Pancreas (tissue), 10 donors: ENCODE measurements at regions not wholly inside any gene's neighbourhood (a gene's known extent, or its start where the extent isn't known, plus 50 kb on each side); places are given as distances from the start of the nearest gene placed in this dataset.

Experiments used
- ATAC-seq, 4 donors: fragments of 200-7000 bp; cut with Tn5 transposase; one replicate each; pipeline versions ENCODE4 v1.8.0 to v1.9.1; 2020; ENCODE audit warnings: mild to moderate bottlenecking in 4 of 4, moderate library complexity in 4 of 4
- DNase-seq, 6 donors: peaks; one replicate each; pipeline ENCODE4 v3.0.0-alpha.2; 2020
- FAIRE-seq: peaks from 2 replicates; lab custom pipeline; 2012; peaks lifted over from hg19 to GRCh38; lab: Jason Lieb, UNC
- H3K27ac ChIP-seq, 4 donors: fragments of 200-600 bp; sonication (generic); 1 replicate in 3 of 4; 2 replicates in 1 of 4; pipeline versions ENCODE4 v1.5.0 to v1.8.0; 2020
- H3K27me3 ChIP-seq, 4 donors: fragments of 200-600 bp; one replicate each; pipeline ENCODE4 v1.8.0; 2021
- H3K36me3 ChIP-seq, 3 donors: fragments of 200-600 bp; sonication (generic) in 1 of 3; one replicate each; pipeline versions ENCODE4 v1.5.0 to v1.8.0; 2020 to 2021
- H3K4me1 ChIP-seq, 3 donors: fragments of 200-600 bp; one replicate each; pipeline ENCODE4 v1.8.0; 2021
- H3K4me3 ChIP-seq, 4 donors: fragments of 200-600 bp; sonication (generic) in 2 of 4; one replicate each; pipeline versions ENCODE4 v1.5.0 to v1.8.0; 2020 to 2021
- H3K9me3 ChIP-seq, 4 donors: fragments of 200-600 bp; one replicate each; pipeline ENCODE4 v1.8.0; 2021
- WGBS, 2 donors: extraction: QIAGEN DNeasy Blood & Tissue Kit; methylation state at CpG; one replicate each; pipeline ENCODE4 v1.1.7; 2013; 5-methylcytosine and 5-hydroxymethylcytosine counted together
- intact Hi-C, 3 donors: fragments of 100-400 bp; cut with DNase I; formaldehyde crosslinking; loops; one replicate each; pipeline versions ENCODE4 v1.11.1 to v1.14.2; 2022
- TF ChIP-seq, protein P1 (sequence below), 4 donors: fragments of 200-600 bp; sonication (generic) in 3 of 4; IDR thresholded peaks; one replicate each; pipeline versions ENCODE4 v1.5.0 to v1.8.0; 2021; ENCODE audit warnings: antibody characterized with exemption in 4 of 4
- donor health status: healthy with polysubstance abuse.
- donor health status: DM: no; HTN: no; CAD: no; lungs with moderate emphysema.
- donor health status: DM: no; HTN: no; CAD: no.
- donor health status: control.
- donor health status: control.
- donor health status: Bipolar disorder and iron deficiency.
- donor health status: DM: yes; HTN: yes; CAD: no.
- donor health status: DM: no; HTN: no; CAD: no.
- donor health status: DM: no; HTN: no; CAD: no.
- donor health status: DM: yes; HTN: yes; CAD: no.

DNA sequence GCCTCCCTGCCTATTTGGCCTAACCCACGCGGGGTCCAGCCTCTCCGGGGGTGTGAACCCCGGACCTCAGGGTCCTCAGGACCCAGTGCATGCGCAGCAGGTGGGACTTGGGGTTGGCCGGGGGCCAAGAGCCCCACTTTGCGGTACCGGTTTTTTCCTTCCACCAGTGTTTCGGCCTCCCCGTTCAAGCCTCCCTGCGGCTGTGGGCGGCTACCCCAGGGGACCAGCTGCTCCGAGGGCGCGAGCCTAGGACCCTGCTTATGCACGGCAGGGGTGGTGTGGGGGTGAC, 327.3 kb downstream of the ALG10 start:
- Histone ChIP-seq H3K27me3 (no peaks in the 10 kb centered on the region), H3K9me3 (no peaks in the 10 kb centered on the region), H3K27ac (no peak overlapping the region), H3K4me3 (no peak overlapping the region), H3K4me1 (no peaks in the 10 kb centered on the region), H3K36me3 (no peaks in the 10 kb centered on the region)
- intact Hi-C loops: no loop called here
- FAIRE-seq: no peak
- DNase-seq: no peak
- ATAC-seq: no peak
- TF ChIP-seq, protein P1, sequence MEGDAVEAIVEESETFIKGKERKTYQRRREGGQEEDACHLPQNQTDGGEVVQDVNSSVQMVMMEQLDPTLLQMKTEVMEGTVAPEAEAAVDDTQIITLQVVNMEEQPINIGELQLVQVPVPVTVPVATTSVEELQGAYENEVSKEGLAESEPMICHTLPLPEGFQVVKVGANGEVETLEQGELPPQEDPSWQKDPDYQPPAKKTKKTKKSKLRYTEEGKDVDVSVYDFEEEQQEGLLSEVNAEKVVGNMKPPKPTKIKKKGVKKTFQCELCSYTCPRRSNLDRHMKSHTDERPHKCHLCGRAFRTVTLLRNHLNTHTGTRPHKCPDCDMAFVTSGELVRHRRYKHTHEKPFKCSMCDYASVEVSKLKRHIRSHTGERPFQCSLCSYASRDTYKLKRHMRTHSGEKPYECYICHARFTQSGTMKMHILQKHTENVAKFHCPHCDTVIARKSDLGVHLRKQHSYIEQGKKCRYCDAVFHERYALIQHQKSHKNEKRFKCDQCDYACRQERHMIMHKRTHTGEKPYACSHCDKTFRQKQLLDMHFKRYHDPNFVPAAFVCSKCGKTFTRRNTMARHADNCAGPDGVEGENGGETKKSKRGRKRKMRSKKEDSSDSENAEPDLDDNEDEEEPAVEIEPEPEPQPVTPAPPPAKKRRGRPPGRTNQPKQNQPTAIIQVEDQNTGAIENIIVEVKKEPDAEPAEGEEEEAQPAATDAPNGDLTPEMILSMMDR (IDR thresholded peaks at IDR 0.05): no peak
- 50 to 61% methylated on average over 15 to 16 of the region's 16 CpGs for WGBS, 2 donors

DNA sequence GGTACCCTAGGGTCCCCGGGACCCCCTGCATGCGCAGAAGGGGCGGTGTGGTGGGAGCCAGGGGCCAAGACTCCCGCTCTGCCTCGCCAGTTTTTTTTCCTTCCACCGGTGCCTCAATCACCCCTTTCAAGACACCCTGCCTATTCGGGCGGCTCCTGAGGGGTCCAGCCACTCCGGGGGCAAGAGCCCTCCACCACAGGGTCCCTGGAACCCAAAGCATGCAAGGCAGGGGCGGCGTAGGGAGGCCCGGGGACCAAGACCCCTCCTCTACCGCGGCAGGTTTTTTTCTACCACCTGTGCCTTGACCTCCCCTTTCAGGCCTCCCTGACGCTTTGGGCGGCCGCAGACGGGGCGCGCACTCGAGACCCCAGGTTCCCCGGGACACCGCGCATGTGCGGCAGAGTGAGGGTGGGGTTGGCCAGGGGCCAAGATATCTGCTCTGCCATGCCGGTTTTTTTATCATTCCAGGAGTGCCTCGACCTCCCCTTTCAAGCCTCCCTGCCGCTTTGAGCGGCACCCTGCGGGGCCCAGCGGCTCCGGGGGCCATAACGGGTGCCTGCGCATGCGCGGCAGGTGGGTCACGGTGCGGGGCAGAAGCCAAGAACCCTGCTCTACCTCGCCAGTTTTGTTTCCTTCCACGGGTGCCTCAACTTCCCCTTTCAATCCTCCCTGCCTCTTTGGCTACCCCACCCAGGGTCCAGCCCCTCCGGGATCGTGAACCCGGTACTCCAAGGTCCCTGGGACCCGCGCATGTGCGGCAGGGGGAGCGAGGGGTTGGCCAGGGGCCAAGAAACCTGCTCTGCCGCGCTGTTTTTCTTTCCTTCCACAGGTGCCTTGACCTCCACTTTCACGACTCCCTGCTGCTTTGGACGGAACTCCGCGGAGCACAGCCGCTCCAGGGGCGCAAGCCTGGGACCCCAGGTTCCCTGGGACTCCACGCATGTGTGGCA, 328.1 kb downstream of the ALG10 start:
- H3K27ac ChIP-seq: no peak overlapping the region
- FAIRE-seq (no peak), DNase-seq (no peak), ATAC-seq (no peak)
- WGBS, 2 donors: 45 to 57% methylated on average over 56 of the region's 56 CpGs
- TF ChIP-seq, protein P1 (IDR thresholded peaks at IDR 0.05): no peak
- H3K4me3 ChIP-seq: no peak overlapping the region
- intact Hi-C loops: no loop called here
- no peaks in the 10 kb centered on the region for H3K36me3 ChIP-seq
- H3K4me1 ChIP-seq: no peaks in the 10 kb centered on the region
- no peaks in the 10 kb centered on the region for H3K9me3 ChIP-seq
- H3K27me3 ChIP-seq: no peaks in the 10 kb centered on the region

DNA sequence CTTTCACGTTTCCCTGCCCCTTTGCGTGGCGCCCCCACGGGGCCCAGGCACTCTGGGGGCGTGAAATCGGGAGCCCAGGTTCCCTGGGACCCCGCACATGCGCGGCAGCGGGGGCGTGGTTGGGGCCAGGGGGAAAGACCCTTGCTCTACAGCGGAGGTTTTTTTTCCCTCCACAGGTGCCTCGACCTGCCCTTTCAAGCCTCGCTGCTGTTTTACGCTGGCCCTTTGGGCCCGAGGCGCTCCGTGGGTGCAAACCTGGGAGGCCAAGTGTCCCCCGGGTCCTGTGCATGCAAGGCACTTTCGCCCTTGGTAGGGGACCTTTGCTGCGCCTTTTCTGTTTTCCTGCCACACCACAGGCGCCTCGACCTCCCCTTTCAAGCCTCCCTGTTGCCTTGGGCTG, 329.8 kb downstream of the ALG10 start:
- H3K27ac ChIP-seq: no peak overlapping the region
- no peaks in the 10 kb centered on the region for H3K9me3 ChIP-seq
- FAIRE-seq (no peak), DNase-seq (no peak), ATAC-seq (no peak)
- intact Hi-C loops: no loop called here
- H3K27me3 ChIP-seq: no peaks in the 10 kb centered on the region
- TF ChIP-seq, protein P1 (IDR thresholded peaks at IDR 0.05): no peak
- no peaks in the 10 kb centered on the region for H3K36me3 ChIP-seq
- H3K4me3 ChIP-seq: no peak overlapping the region
- no peaks in the 10 kb centered on the region for H3K4me1 ChIP-seq
- 50 to 54% methylated on average over 20 to 23 of the region's 23 CpGs for WGBS, 2 donors

DNA sequence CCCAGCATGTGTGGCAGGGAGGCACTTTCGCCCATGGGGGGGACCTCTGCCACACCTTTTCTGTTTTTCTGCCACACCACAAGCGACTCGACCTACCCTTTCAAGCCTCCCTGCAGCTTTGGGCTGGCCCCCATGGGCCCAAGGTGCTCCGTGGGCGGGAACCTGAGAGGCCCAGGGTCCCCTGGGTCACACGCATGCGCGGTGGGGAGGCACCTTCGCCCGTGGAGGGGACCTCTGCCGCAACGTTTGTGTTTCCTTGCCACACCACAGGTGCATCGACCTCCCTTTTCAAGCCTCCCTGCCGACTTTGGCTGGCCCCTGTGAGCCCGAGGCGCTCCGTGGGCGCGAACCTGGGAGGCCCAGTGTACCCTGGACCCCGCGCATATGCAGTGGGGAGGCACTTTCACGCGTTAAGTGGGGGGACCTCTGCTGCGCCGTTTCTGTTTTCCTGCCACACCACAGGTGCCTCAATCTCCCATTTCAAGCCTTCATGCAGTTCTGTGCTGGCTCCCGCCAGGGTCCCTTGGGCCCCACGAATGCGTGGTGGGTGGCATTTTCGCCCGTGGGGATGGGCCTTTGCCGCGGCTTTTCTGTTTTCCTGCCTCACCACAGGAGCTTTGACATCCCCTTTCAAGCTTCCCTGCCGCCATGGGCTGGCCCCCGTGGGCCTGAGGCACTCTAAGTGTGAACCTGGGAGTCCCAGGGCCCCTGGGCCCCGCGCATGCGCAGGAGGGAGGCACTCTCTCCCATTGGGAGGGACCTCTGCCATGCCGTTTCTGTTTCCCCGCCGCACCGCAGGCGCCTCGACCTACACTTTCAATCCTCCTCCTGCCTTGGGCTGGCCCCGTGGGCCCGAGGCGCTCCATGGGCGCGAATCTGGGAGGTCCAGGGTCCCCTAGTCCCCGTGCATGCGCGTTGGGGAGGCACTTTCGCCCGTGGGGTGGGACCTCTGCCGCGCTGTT, 332.2 kb downstream of the ALG10 start:
- DNase-seq: no peak
- TF ChIP-seq, protein P1 (IDR thresholded peaks at IDR 0.05): no peak
- intact Hi-C loops: no loop called here
- no peaks in the 10 kb centered on the region for H3K4me1 ChIP-seq
- no peaks in the 10 kb centered on the region for H3K27me3 ChIP-seq
- ATAC-seq: no peak
- no peaks in the 10 kb centered on the region for H3K36me3 ChIP-seq
- no peaks in the 10 kb centered on the region for H3K9me3 ChIP-seq
- no peak overlapping the region for H3K4me3 ChIP-seq
- 59 to 60% methylated on average over 55 of the region's 55 CpGs for WGBS, 2 donors
- no peak overlapping the region for H3K27ac ChIP-seq
- FAIRE-seq: no peak
